Ishikawa (cell line): ENCODE measurements at regions not wholly inside any gene's neighbourhood (a gene's known extent, or its start where the extent isn't known, plus 50 kb on each side); places are given as distances from the start of the nearest gene placed in this dataset.

ENCODE experiments used
- RAD21 ChIP-seq: IDR thresholded peaks from 2 replicates; pipeline ENCODE4 v1.6.1; 2012; ENCODE audit warnings: low read depth
- REST ChIP-seq: IDR thresholded peaks from 2 replicates; pipeline ENCODE4 v1.6.1; 2012; ENCODE audit warnings: low read depth, mild to moderate bottlenecking
- TEAD4 ChIP-seq: IDR thresholded peaks from 2 replicates; pipeline ENCODE4 v1.6.1; 2012

GRCh38 chr2:215662715-215663114 lies 226.8 kb upstream of the FN1 start:
- no peak for TF ChIP-seq RAD21
- no peak for TF ChIP-seq TEAD4
- TF ChIP-seq REST = no peak
